CD4-positive, alpha-beta T cell treated with Interleukin-4 for 1 hour (primary cell): ENCODE measurements at regions not wholly inside any gene's neighbourhood (a gene's known extent, or its start where the extent isn't known, plus 50 kb on each side); places are given as distances from the start of the nearest gene placed in this dataset.

Experiments
- DNase-seq, 2 donors: peaks; one replicate each; pipeline ENCODE4 v3.0.0-alpha.2; 2020 to 2022

- DNase-seq: peak in 1 of 2 donors; percentile 7
Observed at GRCh38 chr22:47260551-47260950, 498.1 kb downstream of the TBC1D22A start.

GRCh38 chr22:47259990-47260389, 497.5 kb downstream of the TBC1D22A start:
- DNase-seq: no peak

- peak in 1 of 2 donors; percentile 4 for DNase-seq
Observed at GRCh38 chr22:47259049-47259448, 496.6 kb downstream of the TBC1D22A start.

- peak in 1 of 2 donors; percentile 2 for DNase-seq
Observed at GRCh38 chr22:47257976-47258375, 495.5 kb downstream of the TBC1D22A start.

- peak in 1 of 2 donors; percentile 4 for DNase-seq
Observed at GRCh38 chr22:47257566-47257965, 495.1 kb downstream of the TBC1D22A start.

- DNase-seq: no peak
Observed at GRCh38 chr22:47251911-47252310, 489.5 kb downstream of the TBC1D22A start.

- peak in 1 of 2 donors; percentile 5 for DNase-seq
Observed at GRCh38 chr22:47250995-47251765, 488.7 kb downstream of the TBC1D22A start.

- peak in 1 of 2 donors; percentile 6 for DNase-seq
Observed at GRCh38 chr22:47249370-47249928, 487.0 kb downstream of the TBC1D22A start.

GRCh38 chr22:47248925-47249324, 486.5 kb downstream of the TBC1D22A start:
- DNase-seq: no peak

- DNase-seq: no peak
Observed at GRCh38 chr22:47247579-47248240, 485.3 kb downstream of the TBC1D22A start.

GRCh38 chr22:47245786-47246185, 483.3 kb downstream of the TBC1D22A start:
- DNase-seq: no peak

GRCh38 chr22:47245286-47245685, 482.8 kb downstream of the TBC1D22A start:
- no peak for DNase-seq

- no peak for DNase-seq
Observed at GRCh38 chr22:47240116-47240515, 477.7 kb downstream of the TBC1D22A start.

- DNase-seq: no peak
Observed at GRCh38 chr22:47239474-47239860, 477.0 kb downstream of the TBC1D22A start.

- DNase-seq: no peak
Observed at GRCh38 chr22:47238690-47239473, 476.4 kb downstream of the TBC1D22A start.

GRCh38 chr22:47237890-47238480, 475.5 kb downstream of the TBC1D22A start:
- DNase-seq: no peak

- no peak for DNase-seq
Observed at GRCh38 chr22:47236718-47237117, 474.3 kb downstream of the TBC1D22A start.

- DNase-seq: no peak
Observed at GRCh38 chr22:47236161-47236560, 473.7 kb downstream of the TBC1D22A start.

GRCh38 chr22:47233316-47234243, 471.1 kb downstream of the TBC1D22A start:
- no peak for DNase-seq

- DNase-seq: no peak
Observed at GRCh38 chr22:47232753-47233152, 470.3 kb downstream of the TBC1D22A start.

- no peak for DNase-seq
Observed at GRCh38 chr22:47232197-47232596, 469.7 kb downstream of the TBC1D22A start.

GRCh38 chr22:47231759-47232158, 469.3 kb downstream of the TBC1D22A start:
- no peak for DNase-seq
